ENCODE measurements at regions not wholly inside any gene's neighbourhood (a gene's known extent, or its start where the extent isn't known, plus 50 kb on each side); places are given as distances from the start of the nearest gene placed in this dataset.

DNA sequence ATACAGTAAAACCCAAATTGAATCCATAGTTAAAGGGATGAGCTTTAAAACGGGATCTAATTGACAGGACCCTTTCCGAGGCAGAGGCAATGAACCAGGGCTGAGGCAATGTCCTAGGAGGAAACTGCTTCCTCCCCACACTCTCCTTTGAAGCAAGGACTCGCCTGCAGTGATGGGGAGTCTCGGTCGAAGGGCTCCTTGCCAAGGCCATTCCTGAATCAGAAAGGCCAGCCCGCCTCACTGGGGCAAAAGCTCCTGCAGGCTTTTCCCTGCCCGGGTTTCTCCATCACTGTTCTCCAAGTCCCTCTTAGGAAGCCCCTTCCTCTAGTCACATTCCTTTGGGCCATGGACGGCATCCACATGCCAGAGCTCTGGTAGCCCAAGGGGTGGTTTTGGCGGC is 132.0 kb downstream of the RBFOX3 start:
- H3K23me2 ChIP-seq (ENCODE audit: insufficient read length, low read depth, low read length, poor library complexity, severe bottlenecking) = no peaks in the 10 kb centered on the region
- Mint-ChIP-seq H3K4me1 (peaks cover 11 to 18% of the 10 kb centered on the region in 2 experiments), H3K27ac (no peak overlapping the region), H3K27me3 (ENCODE audit: low read depth) (peaks cover 35% of the 10 kb centered on the region), H3K4me3 (no peak overlapping the region), H3K36me3 (ENCODE audit: insufficient read depth in 1 of 3, low read depth in 3 of 3) (no peaks in the 10 kb centered on the region), H3K9me3 (no peaks in the 10 kb centered on the region; a peak in 2 of 5 replicates)
- H4K5ac ChIP-seq (ENCODE audit: insufficient read length, low read depth, low read length) = no peak overlapping the region
- H2AFZ ChIP-seq (ENCODE audit: low read length) = no peak overlapping the region
- H3K56ac ChIP-seq (ENCODE audit: insufficient read length, low read depth, low read length) = no peak overlapping the region
- TF ChIP-seq, protein P1, sequence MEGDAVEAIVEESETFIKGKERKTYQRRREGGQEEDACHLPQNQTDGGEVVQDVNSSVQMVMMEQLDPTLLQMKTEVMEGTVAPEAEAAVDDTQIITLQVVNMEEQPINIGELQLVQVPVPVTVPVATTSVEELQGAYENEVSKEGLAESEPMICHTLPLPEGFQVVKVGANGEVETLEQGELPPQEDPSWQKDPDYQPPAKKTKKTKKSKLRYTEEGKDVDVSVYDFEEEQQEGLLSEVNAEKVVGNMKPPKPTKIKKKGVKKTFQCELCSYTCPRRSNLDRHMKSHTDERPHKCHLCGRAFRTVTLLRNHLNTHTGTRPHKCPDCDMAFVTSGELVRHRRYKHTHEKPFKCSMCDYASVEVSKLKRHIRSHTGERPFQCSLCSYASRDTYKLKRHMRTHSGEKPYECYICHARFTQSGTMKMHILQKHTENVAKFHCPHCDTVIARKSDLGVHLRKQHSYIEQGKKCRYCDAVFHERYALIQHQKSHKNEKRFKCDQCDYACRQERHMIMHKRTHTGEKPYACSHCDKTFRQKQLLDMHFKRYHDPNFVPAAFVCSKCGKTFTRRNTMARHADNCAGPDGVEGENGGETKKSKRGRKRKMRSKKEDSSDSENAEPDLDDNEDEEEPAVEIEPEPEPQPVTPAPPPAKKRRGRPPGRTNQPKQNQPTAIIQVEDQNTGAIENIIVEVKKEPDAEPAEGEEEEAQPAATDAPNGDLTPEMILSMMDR (conservative IDR thresholded peaks at IDR 0.05) = no peak
- H4K8ac ChIP-seq (replicated peaks; ENCODE audit: insufficient read length, low read depth, low read length) = no peak overlapping the region
- H3K79me1 ChIP-seq (ENCODE audit: insufficient read depth, low read depth, low read length, poor library complexity, severe bottlenecking) = no peaks in the 10 kb centered on the region
- H2BK15ac ChIP-seq (ENCODE audit: low read depth, low read length) = no peak overlapping the region
- H2BK12ac ChIP-seq (ENCODE audit: insufficient read length, low read depth, low read length) = no peak overlapping the region
- WGBS (ENCODE audit: extremely low coverage, insufficient read length, low lambda C conversion rate) = no CpG with 5 or more reads among the region's 9 CpGs
- H3K9ac ChIP-seq (ENCODE audit: extremely low read depth, insufficient read length, low read length) = no peak overlapping the region
- no peaks in the 10 kb centered on the region for H3K9me3 ChIP-seq (ENCODE audit: control insufficient read depth, low read depth, low read length)
- no peak overlapping the region for H2BK120ac ChIP-seq (ENCODE audit: low read depth, low read length, poor library complexity, severe bottlenecking)
- no peak overlapping the region for H3T11ph ChIP-seq (ENCODE audit: low read length)
- H3K18ac ChIP-seq (ENCODE audit: insufficient read length, low read depth, low read length) = no peak overlapping the region
- no peak overlapping the region for H2BK5ac ChIP-seq (ENCODE audit: insufficient read length, low read length)
- DNase-seq = no peak
- H4K91ac ChIP-seq (ENCODE audit: insufficient read length, low read depth, low read length) = no peak overlapping the region
- no peaks in the 10 kb centered on the region for H3K27me3 ChIP-seq (ENCODE audit: insufficient read depth, low read length)
- H3K4ac ChIP-seq (ENCODE audit: low read depth, low read length) = no peak overlapping the region
- H3K4me1 ChIP-seq (ENCODE audit: insufficient read depth, low read length) = no peaks in the 10 kb centered on the region
- no peak overlapping the region for H3K27ac ChIP-seq (ENCODE audit: insufficient read length, low read depth, low read length)
- no peak overlapping the region for H3K4me2 ChIP-seq (ENCODE audit: insufficient read depth, insufficient read length, low read length)
- H2BK20ac ChIP-seq (ENCODE audit: low read depth, low read length, poor library complexity, severe bottlenecking) = no peak overlapping the region
- no peak overlapping the region for H3K23ac ChIP-seq (ENCODE audit: insufficient read length, low read depth, low read length)
- H3K79me2 ChIP-seq (ENCODE audit: insufficient read depth, low read length) = no peaks in the 10 kb centered on the region
- no peak overlapping the region for H2AK5ac ChIP-seq (ENCODE audit: insufficient read length, low read length)
- no peaks in the 10 kb centered on the region for H4K20me1 ChIP-seq (ENCODE audit: control insufficient read depth, insufficient read depth, insufficient read length)
- H3K14ac ChIP-seq (ENCODE audit: insufficient read depth, low read length) = no peak overlapping the region

Data from H9 (cell line).